Inflammatory macrophage treated with lipopolysaccharide for 4 hours (primary cell): ENCODE measurements at regions not wholly inside any gene's neighbourhood (a gene's known extent, or its start where the extent isn't known, plus 50 kb on each side); places are given as distances from the start of the nearest gene placed in this dataset.
"Not testable (repeated sequence)": the region's sequence is repeated elsewhere in the genome, so short reads cannot be mapped to it uniquely, and the experiment has no call there.

Experiments
- DNase-seq: peaks from one replicate; pipeline ENCODE4 v3.0.0-alpha.2; 2020

DNA sequence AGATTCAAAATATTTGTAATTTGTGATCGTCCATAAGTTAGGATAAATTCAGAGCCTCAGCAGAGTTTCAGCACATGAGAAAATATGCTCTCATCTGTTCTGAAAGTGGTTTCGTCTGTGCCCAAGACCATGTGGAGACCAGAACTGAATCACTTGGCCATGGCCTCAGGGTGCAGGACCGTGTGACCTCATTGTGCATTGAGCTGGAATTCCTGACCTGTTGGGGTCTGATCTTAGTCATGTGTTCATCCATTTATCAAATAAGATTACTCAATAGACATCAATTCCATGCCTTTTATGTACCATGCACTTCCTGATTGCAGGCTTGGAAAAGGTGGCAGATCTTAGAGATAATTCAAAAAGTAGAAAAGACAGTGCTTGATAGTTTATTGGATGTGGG, 680.5 kb downstream of the QKI start:
- DNase-seq = no peak

DNA sequence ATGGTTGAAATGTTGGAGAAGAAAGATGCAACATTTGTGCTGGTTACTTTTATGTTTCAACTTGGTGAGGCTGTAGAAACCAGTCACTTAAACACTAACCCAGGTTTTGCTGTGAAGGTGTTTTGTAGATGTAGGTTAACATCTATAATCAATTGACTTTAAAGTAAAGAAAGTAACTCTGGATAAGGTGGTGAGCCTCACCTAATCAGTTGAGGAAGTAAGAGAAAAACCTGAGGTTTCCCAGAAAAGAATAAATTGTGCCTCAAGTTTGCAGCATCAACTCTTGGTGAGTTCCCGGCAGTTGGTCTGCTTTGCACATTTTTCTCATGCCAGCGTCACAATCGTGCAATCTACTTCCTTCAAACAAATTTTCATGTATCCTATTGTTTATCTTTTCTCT, 673.4 kb downstream of the QKI start:
- no peak for DNase-seq

DNA sequence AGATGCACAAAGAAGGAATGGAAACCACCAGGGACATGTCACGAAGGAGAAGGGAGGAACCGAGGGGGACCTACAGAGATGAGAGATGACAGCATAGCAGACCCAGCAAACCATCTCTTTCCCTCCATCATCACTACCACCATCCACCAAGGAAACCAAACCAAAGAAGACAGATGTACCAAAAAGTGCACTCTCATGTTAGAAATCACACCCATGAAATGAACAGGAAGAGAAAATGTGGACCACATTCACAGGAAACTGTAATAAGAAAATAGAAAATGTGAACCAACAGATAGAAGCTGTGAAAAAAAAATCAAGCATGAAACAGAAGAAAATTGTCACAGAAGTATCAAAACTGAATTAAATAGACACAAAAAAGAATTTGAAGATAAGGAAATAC, 672.7 kb downstream of the QKI start:
- no peak for DNase-seq

DNA sequence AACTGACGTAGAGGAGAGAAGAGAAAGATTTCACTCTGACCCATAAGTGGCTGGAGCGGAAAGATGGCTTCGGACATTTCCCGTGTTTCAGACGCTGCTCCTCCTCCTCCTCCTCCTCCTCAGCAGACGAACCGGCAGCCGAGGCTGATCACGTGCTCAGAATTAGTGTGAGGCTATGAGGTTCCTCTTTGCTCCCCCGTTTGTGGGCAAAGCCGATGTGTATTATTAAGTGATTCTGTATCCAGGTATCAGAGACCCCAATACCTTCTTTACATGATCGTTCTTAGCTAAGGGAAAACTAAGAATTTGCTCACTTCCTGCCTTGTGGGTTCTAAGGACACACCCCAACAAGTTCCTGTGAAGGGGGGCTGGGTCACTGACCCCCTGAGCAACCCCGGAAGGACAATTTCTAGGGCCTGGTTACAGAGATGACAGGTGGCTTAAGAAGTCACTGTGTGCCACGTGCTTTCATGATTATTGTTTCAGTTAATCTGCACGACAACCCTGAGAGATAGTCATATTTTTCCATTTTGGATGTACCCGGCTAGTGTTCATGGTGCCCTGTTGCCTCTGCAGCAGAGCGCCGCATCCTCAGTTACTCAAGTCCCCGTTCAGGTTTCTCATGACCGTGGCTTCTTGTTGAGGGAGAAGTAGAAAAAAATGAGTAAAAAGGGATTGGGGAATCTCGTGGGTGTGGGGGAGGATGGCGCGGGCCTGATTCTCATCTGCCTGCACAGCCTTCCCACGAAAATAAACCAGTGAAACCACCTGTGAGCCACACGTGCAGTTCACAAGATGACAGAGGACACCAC, 671.8 kb downstream of the QKI start:
- no peak for DNase-seq

DNA sequence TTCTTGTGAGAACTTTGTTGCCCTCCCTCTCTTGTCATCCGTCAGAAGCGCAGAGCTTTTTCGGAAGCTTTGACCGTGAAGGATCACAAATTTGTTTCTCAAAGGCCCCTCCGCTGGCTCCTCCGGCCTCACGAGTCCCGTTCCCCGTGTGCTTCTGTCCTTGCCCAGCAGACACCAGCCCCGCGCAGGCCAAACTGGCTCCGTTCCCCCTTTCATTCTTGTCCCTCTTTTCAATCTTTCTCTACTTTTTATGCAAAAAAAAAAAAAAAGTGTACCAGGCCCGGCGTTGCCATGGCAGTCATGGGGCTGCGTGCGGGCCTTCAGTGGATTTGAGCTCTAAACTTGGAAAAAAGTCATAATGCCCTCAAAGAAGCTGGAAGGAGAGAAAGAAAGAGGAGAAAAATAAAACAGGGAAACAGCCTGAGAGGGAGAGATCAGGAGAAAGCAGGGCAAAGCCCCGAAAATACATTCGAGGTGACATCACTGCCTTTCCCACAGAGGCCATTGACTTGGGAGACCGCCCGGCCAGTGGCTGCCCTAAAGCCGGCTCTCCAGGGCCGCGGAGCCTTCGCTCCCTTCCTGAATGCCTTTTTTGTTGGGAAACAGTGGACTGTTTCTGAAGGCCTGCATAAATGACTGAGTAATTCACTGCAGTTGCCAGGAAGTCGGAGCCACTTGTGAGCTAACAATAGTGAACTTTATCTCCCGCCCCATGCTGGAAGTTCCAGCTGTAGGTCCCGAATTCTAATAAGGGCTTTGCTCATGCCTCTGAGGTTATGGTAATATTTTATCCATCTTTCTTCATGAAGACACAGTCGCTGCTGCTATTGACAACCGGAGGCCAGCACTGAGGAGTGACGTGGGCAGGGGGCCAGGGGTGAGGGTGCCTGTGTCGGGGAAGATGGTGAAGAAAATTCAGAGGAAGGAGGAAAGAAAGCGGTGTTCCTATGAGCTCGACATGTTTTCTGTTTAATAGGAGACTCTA, 670.9 kb downstream of the QKI start:
- DNase-seq = no peak

DNA sequence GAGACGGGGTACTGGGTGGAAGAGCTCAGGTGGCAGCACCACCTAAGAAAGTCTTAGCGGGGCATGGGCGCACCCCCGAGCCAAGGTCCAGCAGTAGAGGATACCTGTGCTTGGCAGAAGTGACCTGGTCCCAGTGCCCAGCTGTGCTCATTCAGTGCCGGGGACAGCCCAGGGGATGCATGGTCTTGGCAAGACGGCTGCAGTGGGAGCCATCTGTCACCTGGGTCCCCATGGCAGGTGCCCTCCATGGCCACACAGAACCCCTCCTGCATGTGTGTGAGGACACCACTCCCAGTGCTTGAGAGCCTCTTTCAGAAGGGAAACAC, 664.7 kb downstream of the QKI start:
- no peak for DNase-seq

DNA sequence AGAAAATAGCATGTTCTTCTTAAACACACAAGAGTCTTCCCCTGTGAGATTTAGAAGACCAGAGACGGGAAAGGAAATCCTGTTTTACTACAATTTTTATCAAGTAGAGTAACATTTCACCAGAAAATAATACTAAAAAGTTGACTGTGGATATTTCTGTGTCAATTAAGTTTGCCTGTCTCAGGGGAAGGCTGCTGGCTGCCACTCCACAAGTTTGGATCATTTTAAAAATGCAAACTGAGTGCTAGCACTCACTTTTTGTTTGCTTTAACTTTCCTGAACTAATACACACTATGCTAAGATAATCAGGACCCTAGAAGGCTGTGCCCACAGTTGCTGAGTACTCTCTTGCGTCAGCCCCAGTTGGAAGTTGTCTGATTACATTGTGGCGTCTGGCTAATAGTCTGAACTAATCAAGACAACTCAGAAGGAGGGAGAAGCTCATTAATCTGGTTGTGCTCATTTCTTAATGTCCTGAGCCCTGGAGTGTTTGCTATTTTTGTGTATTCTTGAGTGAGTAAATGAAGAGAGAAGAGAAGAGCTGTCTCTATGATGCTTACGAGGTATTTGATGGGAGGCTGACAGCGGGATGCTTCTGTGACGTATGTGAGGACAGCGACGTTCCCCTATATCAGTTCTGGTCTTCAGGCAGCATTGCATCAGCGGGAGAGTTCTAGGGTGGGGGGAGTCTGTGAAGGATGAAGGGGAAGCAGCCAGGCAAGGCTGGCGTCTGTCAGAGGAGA, 664.2 kb downstream of the QKI start:
- no peak for DNase-seq

DNA sequence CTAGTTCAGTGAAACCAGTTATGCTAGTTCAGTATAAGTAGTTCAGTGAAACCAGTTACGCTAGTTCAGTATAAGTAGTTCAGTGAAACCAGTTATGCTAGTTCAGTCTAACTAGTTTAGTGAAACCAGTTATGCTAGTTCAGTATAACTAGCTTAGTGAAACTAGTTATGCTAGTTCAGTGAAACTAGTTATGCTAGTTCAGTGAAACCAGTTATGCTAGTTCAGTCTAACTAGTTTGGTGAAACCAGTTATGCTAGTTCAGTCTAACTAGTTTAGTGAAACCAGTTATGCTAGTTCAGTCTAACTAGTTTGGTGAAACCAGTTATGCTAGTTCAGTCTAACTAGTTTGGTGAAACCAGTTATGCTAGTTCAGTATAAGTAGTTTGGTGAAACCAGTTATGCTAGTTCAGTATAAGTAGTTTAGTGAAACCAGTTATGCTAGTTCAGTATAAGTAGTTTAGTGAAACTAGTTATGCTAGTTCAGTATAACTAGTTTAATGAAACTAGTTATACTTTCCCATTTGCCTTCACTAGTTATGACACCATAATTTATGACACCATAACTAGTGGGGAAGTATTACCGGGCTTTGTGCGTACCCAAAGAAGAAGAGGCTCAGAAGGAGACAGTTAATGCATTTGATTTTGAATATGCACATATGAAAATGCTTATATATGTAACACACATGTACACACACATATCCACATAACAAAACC, 662.5 kb downstream of the QKI start:
- DNase-seq = not testable (repeated sequence)

DNA sequence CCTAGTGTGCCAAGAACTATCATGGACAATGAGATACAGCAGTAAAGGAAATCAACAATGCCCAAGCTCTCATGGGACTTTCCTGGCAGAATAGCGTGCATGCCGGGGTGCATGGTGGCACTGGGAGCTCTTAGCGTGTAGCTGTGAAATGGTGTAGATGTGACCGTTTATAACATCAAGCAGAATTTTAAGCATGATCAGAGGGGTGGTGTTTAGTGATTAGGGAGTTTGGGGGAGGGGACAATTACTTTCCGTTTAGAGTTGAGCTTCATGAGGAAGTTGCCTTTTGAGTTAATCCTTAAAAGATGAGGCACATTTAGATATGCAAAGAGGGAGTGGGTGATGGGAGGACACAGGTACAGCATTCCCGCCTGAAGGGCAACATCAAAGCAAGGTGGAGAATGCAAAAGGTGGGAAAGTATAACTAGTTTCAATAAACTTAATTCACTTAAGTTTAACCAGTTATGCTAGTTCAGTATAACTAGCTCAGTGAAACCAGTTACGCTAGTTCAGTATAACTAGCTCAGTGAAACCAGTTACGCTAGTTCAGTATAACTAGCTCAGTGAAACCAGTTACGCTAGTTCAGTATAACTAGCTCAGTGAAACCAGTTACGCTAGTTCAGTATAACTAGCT, 661.6 kb downstream of the QKI start:
- DNase-seq = no peak

DNA sequence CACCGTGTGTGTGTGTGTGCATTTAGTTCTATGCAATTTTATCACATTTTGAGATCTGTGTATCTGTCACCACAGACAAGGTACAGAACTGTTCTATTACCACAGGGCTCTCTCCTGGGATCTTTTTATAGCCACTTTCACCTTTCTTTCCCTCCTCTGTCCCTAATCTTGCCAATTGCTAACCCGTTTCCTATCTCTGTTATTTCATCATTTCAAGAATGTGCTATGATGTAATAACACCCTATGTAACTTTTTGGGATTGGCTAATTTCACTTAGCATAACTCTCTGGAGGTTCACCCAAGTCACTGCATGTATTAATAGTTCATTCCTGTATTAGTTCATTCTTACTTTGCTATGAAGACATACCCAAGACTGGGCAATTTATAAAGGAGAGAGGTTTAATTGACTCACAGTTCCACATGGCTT, 657.7 kb downstream of the QKI start:
- no peak for DNase-seq

DNA sequence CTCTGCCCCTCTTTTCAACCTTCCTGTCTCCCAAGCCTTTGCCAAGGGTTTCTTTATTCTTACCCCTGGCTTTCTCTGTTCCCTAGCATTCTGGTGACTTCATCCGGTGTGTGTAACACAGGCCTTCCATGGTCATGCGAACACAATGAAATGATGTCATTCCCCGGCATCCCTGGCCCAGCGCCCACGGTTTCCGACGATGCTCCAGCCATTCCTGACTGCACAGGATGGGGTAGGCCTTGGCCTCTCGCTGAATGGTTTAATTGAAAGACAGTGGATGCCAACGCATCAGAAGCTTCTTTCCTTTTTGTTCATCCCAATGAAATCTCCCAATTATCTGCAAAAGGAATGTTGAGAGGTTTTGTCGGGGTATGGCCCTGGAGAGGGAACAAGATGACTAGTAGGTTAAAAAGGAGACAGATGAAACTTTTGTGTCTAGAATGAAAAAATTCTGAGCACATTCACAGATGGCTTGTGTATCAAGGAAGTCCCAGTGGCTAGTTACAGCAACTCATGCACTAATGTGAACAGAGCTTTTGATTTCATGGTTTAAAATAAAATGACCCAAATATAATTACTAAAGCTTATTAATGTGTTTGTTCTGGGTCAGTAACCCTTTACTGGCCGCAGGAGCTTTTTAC, 655.0 kb downstream of the QKI start:
- DNase-seq = no peak

DNA sequence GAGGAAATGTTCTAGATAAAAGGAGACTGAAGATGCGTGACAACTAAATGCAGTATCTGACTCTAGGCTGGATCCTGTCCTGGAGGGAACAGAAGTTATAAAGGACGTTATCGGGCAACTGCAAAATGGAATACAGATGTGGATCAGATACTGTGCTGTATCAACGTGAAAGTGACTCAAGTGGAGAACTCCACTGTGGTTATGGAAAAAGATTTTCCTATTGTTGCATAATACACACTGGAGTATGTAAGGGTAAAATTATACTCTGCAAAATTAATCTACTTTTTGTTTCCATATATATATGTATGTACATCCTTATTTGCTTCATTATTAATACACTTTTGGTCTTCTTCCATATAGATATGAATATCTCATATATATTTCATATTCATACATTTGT, 654.0 kb downstream of the QKI start:
- DNase-seq = no peak

DNA sequence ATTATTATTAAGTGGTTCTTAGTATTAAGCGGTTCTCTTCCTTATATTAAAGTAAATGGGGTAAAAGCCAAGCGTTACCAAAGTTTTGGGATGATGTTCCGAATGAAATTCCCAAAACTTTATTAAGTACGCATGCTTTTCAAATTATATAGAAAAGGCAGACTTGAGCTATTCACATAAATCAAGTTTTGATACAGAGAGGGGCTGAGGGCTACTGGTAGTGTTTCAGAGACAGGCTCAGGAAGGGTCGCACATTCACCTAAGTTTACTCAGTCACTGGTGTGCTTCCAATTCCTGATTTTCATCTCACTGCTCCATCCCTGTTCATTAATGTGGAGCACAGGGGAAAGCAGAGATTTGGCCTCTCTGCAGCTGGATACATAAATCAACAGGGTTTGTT, 652.2 kb downstream of the QKI start:
- no peak for DNase-seq

DNA sequence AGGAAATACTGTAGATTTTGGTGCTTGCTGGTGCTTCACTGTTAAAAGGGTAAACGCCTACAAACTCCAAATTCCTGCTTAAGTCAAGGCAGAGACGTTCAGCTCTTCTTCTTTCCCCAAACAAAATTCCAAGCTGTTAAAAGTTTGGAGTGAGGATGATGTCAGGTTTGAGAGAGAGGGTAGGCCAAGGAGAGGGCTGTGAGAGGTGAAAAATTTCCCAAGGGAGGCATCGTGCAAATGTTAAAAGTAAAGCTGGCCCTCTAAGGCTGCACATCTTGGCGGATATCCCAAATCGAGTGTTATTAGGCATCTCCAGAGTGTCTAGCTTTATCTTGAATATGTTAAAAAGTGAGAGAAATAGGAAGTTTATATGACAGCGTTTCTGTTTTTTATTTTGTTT, 651.8 kb downstream of the QKI start:
- no peak for DNase-seq

DNA sequence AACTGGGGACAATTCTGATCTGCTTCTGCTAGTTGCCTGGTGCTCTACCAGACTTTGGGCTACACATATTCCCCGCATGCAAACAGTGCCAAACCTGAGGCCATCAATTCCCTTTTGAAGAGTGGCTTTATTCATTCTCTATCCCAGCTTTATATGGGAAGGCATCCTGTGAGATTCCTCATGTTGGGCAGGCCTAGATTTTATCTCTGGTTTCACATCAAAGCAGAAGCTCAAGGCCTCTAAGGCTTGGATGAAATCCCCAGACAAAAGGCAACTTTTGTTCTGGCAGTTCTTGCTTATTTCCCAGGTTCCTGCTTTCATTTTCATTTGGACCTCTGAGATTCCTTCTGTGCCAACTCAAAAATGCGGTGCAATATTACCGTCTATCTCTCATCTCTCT, 648.8 kb downstream of the QKI start:
- no peak for DNase-seq

DNA sequence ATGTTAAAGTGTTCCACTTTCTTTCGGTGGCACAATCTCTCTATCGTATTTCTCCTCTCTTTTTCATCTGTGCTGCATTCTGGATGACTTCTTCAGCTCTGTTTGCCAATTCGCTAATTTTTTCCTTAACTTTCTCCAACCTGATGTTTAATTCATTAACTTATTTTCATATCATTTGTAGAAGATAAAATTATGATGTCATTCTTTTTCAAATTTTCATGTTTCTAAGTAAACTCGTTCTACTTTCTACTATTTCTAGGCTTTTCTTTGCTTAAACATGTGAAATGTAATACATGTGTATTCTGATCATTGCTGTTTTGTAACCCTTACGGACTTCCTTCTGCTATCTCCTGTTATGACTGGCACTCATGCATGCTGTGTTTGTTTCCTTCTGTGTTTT, 648.4 kb downstream of the QKI start:
- DNase-seq = no peak

DNA sequence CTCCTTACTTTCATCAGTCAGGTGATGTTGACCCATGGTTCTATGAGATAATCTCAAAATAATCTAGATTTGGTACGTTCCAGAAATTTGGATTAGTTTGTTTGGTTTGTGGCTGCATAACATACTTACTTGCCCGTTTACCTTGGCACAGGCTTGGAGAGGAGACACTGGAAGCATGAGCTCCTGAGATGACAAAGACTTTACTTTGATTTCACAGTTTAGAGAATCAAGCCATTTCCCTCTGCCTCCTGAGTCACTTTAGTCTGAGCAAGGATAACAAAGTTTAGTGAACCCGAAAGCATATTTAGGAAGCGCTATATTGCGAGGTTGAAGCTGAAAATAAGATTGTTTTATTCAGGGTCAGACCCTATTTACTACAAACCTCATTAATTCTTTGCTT, 643.4 kb downstream of the QKI start:
- no peak for DNase-seq

DNA sequence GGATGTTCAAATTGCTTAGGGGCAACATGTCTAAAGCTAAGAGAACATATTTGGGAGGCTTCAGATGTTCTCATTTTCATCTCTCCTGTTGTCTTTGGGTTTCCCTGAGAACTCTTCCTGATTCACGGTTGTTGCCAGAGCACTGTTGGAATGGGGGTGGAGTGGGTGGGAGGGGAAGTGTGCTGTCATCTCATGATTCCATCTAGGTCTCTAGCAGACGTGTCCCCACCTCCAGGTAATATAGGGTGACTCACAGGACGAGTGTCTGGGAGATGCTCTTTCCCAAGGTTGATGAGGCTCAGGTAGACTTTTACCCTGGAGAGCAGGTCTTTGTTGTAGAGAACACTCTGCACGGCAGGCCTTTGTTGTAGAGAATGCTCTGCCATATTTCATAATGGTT, 636.9 kb downstream of the QKI start:
- no peak for DNase-seq

DNA sequence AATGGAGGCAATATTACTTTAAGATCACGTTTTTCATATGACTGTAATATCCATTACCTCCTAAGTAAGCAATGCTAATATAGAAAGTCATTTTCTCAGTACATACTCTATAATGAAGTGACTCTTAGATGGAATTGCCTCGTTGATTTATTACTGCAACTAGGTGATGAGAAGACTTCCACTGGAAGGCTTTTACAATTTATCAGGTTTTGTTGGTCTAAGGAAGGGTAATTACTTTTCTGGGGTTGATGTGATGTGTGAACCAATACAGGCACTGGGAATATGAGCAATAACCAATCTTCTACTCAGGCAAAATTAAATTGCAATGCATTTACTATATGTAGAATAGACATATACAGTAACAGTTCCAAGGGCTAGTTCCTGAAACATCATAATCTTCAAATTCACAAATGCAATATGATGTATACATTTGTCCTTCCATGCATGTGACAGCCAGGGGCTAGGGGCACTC, 635.0 kb downstream of the QKI start:
- DNase-seq = no peak

DNA sequence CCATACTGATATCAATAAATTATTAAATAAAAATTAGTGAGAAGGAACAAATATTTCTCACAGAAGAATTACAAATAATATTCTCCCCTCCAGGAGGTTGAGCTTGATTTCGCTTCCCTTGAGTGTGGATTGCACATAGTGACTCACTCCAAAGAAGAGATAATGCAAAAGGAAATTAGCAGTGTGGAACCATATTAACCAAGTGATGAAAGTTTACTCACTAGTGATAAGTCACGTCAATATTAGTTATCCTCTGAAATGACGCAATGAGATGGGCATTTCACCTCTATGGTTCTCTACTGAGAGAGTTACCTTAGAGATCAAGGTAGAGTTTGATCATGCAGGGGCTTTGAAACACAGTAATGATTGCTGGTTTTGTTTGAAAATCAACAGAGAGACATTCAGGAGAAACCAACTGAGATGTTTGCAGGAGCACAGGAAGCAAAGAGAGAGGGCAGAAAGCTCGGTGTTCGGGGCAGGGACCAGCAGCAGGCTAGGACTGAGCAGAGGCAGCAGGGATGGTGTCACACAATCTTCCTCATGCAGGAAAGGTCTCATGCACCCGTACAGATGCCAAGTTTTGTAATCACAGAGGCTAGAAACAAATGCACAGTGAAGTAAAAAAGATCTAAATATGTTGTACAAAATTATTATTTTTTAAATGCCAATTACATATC, 634.5 kb downstream of the QKI start:
- no peak for DNase-seq

DNA sequence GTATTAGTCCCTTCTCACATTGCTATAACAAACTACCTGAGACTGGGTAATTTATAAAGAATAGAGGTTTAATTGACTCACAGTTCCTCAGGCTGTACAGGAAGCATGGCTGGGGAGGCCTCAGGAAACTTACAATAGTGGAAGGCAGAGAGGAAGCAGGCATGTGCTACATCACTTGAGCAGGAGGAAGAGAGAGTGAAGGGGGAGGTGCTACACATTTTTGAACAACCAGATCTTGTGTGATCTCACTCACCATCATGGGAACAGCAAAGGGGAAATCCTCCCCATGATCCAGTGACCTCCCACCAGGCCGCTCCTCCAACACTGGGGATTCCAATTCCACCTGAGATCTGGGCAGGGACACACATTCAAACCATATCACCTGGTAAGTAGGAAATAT, 630.6 kb downstream of the QKI start:
- DNase-seq = no peak
